ENCODE measurements at regions not wholly inside any gene's neighbourhood (a gene's known extent, or its start where the extent isn't known, plus 50 kb on each side); places are given as distances from the start of the nearest gene placed in this dataset.
A peak's percentile ranks its signal among the peaks of the same experiment; 100 is the strongest.

GRCh38 chr6:139448998-139449610, 74.7 kb upstream of the CITED2 start (continued):
- TF ChIP-seq ETV6 (IDR thresholded peaks at IDR 0.05; ENCODE audit: borderline replicate concordance in 1 of 2, low read depth in 2 of 2, low read length in 1 of 2) (no peak), ETV6 (CRISPR knock-in tag; IDR thresholded peaks at IDR 0.05; ENCODE audit: borderline replicate concordance) (no peak), ZNF41 (CRISPR knock-in tag; conservative IDR thresholded peaks at IDR 0.05) (peak; percentile 43; the same call in 1 of the 2 replicates), EP400 (IDR thresholded peaks at IDR 0.05) (peak; percentile 40; the same call in 1 of the 2 replicates), ZNF76 (CRISPR knock-in tag; IDR thresholded peaks at IDR 0.05; ENCODE audit: borderline replicate concordance) (no peak), MAFG (tag; conservative IDR thresholded peaks at IDR 0.05) (no peak), SNAPC5 (CRISPR knock-in tag; IDR thresholded peaks at IDR 0.05) (no peak), ZNF224 (CRISPR knock-in tag; IDR thresholded peaks at IDR 0.05) (no peak), KLF6 (CRISPR knock-in tag; IDR thresholded peaks at IDR 0.05; ENCODE audit: borderline replicate concordance) (peak; percentile 52; the same call in 1 of the 2 replicates), FOXA1 (IDR thresholded peaks at IDR 0.05; ENCODE audit: borderline replicate concordance) (no peak), TRIM28 (IDR thresholded peaks at IDR 0.05) (no peak), SAP30 (IDR thresholded peaks at IDR 0.05; ENCODE audit: borderline replicate concordance, insufficient read depth, low read depth, low read length, poor library complexity, severe bottlenecking) (no peak), VEZF1 (CRISPR knock-in tag; IDR thresholded peaks at IDR 0.05) (peak; percentile 13; the same call in 1 of the 2 replicates), NR4A1 (CRISPR knock-in tag; IDR thresholded peaks at IDR 0.05) (no peak), NR4A1 (tag; IDR thresholded peaks at IDR 0.05) (peak; percentile 30; the same call in 1 of the 2 replicates), MTA2 (IDR thresholded peaks at IDR 0.05; ENCODE audit: low read depth) (no peak), JUNB (CRISPR knock-in tag; conservative IDR thresholded peaks at IDR 0.05) (no peak), ZNF778 (CRISPR knock-in tag; IDR thresholded peaks at IDR 0.05) (no peak), MYC (IDR thresholded peaks at IDR 0.05; ENCODE audit: low read depth, low read length) (0 out of 2 replicates have a peak, but pooled peaks have one; percentile 15), MYC (CRISPR knock-in tag; IDR thresholded peaks at IDR 0.05; ENCODE audit: borderline replicate concordance, low read depth) (no peak), YBX1 (IDR thresholded peaks at IDR 0.05) (no peak), ILK (tag; IDR thresholded peaks at IDR 0.05; ENCODE audit: borderline replicate concordance, low read depth) (no peak), ASH1L (IDR thresholded peaks at IDR 0.05; ENCODE audit: borderline replicate concordance, low read depth, partially characterized antibody) (peak; percentile 23), ZNF584 (CRISPR knock-in tag; IDR thresholded peaks at IDR 0.05; ENCODE audit: low read depth) (no peak; the same call in 1 of the 2 replicates), TRIM24 (IDR thresholded peaks at IDR 0.05) (no peak), PRPF4 (IDR thresholded peaks at IDR 0.05; ENCODE audit: insufficient read depth, low read depth, low read length, poor library complexity, severe bottlenecking) (no peak), NR0B1 (IDR thresholded peaks at IDR 0.05; ENCODE audit: partially characterized antibody) (no peak)

Measured in K562 (cell line).